NT2/D1 (cell line): ENCODE measurements at regions not wholly inside any gene's neighbourhood (a gene's known extent, or its start where the extent isn't known, plus 50 kb on each side); places are given as distances from the start of the nearest gene placed in this dataset.

ENCODE experiments used
- DNase-seq: peaks from one replicate; pipeline ENCODE4 v3.0.0-alpha.2; 2011; ENCODE audit warnings: low read depth, low spot score
- H3K27me3 ChIP-seq: 2 replicates; pipeline ENCODE4 v1.6.0; 2011; ENCODE audit warnings: mild to moderate bottlenecking; ENCODE audit not compliant: insufficient read length, insufficient read depth
- H3K36me3 ChIP-seq: 2 replicates; pipeline ENCODE4 v1.6.1; 2011; ENCODE audit warnings: mild to moderate bottlenecking, low read length, mixed read lengths; ENCODE audit not compliant: insufficient read depth, insufficient read length
- H3K4me1 ChIP-seq: 2 replicates; pipeline ENCODE4 v1.5.1; 2011; ENCODE audit not compliant: insufficient read depth, insufficient read length
- H3K4me3 ChIP-seq: 2 replicates; pipeline ENCODE4 v1.5.1; 2011; ENCODE audit warnings: low read depth; ENCODE audit not compliant: insufficient read length
- H3K9ac ChIP-seq: 2 replicates; pipeline ENCODE4 v1.6.0; 2011; ENCODE audit warnings: low read depth; ENCODE audit not compliant: insufficient read length
- H3K9me3 ChIP-seq: 2 replicates; pipeline ENCODE4 v1.5.1; 2011; ENCODE audit warnings: mild to moderate bottlenecking, low read length; ENCODE audit not compliant: insufficient read depth
- SUZ12 ChIP-seq: IDR thresholded peaks from 2 replicates; pipeline ENCODE4 v1.6.1; 2011; ENCODE audit not compliant: insufficient read length, insufficient read depth; ENCODE audit errors: extremely low read depth
- YY1 ChIP-seq: IDR thresholded peaks from 2 replicates; pipeline ENCODE4 v1.6.1; 2011; ENCODE audit not compliant: insufficient read length, insufficient read depth
- ZNF274 ChIP-seq: IDR thresholded peaks from 2 replicates; pipeline ENCODE4 v1.6.1; 2011; ENCODE audit warnings: mild to moderate bottlenecking, low read depth, low read length

DNA sequence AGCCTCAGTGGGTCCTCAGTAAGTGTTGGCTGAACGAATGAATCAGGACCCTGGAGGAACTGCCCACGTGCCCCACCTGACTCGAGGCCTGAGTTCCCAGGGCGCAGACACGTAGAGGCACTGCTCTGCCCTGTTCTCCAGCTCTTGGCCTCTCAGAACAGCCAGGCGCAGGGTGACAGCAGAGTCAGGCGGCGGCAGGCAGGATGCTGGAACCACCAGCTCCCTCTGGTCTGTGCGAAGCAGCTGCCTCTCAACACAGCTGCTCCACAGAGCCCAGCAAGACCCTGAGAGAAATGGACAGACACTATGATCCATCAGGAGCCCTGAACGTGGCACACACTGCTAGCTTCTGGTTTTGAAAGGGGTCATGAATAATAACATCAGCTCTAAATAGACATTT, 53.1 kb upstream of the BCO1 start:
- Histone ChIP-seq H3K4me1 (no peaks in the 10 kb centered on the region), H3K36me3 (no peaks in the 10 kb centered on the region), H3K27me3 (no peaks in the 10 kb centered on the region), H3K9me3 (no peaks in the 10 kb centered on the region), H3K9ac (no peak overlapping the region), H3K4me3 (no peak overlapping the region)
- no peak for DNase-seq
- no peak for TF ChIP-seq YY1
- TF ChIP-seq SUZ12, result no peak
- no peak for TF ChIP-seq ZNF274

DNA sequence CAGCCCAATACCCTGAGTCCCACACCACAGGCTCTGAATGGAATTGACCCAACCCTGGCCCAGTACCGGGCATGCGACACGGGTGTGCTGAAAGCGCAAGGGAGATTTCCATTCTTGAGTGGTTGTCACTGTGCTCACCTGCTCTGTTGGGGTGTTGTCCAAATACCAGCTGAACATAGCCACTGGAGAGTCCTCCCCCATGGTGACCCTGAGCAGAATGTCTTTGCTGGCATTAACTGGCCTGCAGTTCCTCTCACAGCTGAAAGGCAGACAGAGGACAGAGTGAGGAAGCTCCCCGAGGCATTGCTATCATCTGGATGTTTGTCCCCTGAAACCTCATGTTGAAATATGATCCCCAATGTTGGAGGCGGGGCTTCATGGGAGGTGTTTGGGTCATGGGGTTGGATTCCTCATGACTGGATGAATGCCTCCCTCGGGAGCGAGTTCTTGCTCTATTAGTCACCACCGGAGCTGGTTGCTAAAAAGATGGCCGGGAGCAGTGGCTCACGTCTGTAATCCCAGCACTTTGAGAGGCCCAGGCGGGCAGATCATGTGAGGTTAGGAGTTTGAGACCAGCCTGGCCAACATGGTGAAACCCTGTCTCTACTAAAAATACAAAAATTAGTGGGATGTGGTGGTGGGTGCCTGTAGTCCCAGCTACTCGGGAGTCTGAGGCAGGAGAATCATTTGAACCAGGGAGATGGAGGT, 57.3 kb upstream of the BCO1 start:
- peaks cover 4% of the 10 kb centered on the region for H3K36me3 ChIP-seq
- H3K9me3 ChIP-seq, result no peaks in the 10 kb centered on the region
- H3K4me3 ChIP-seq, result peak overlapping the region; percentile 37
- H3K9ac ChIP-seq, result peak overlapping the region; percentile 52
- no peaks in the 10 kb centered on the region for H3K27me3 ChIP-seq
- DNase-seq, result peak; percentile 98
- no peaks in the 10 kb centered on the region for H3K4me1 ChIP-seq
- TF ChIP-seq SUZ12 (no peak), YY1 (no peak)

DNA sequence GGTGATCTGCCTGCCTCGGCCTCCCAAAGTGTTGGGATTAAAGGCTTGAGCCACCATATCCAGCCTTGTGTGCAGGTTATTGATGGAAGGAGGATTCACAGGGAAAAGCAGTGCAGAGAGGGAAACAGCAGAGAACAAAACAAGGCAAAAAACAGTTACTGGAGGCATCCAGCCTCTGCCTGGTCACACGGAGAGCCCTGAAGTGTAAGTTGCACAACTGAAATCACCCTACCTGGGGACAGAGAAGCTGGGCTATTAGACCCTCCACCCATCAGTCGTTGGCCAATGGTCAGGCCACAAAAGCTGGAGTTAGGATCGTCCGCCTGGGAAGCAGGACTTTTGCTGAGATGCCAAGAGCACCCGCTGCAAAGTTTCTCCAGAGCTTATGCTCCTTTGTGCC, 57.9 kb upstream of the BCO1 start:
- TF ChIP-seq SUZ12 (no peak), ZNF274 (no peak), YY1 (no peak)
- no peaks in the 10 kb centered on the region for H3K4me1 ChIP-seq
- peaks cover 4% of the 10 kb centered on the region for H3K36me3 ChIP-seq
- H3K9ac ChIP-seq, result peak overlapping the region; percentile 52
- H3K9me3 ChIP-seq, result no peaks in the 10 kb centered on the region
- H3K4me3 ChIP-seq, result peak overlapping the region; percentile 37
- DNase-seq, result no peak
- H3K27me3 ChIP-seq, result no peaks in the 10 kb centered on the region

DNA sequence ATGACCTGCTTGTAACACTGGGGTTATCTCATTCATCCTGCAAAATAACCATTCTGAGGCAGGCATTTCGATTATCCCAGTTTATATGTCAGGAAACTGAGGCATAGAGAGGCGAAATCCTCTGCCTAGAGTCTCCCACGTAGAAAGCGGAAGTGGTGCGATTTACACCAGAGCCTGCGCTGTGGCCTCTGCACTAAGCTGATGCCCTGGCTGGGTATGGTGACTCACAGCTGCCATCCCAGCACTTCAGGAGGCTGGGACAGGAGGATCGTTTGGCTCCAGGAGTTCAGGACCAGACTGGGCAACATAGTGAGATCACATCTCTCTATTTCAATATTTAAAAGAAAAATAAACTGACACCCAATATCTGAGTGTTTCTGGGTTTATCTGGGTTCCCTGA, 59.3 kb upstream of the BCO1 start:
- H3K4me1 ChIP-seq, result no peaks in the 10 kb centered on the region
- DNase-seq, result no peak
- H3K27me3 ChIP-seq, result no peaks in the 10 kb centered on the region
- H3K4me3 ChIP-seq, result no peak overlapping the region
- H3K9me3 ChIP-seq, result no peaks in the 10 kb centered on the region
- TF ChIP-seq YY1 (no peak), SUZ12 (no peak), ZNF274 (no peak)
- H3K36me3 ChIP-seq, result peaks cover 7% of the 10 kb centered on the region
- H3K9ac ChIP-seq, result no peak overlapping the region

DNA sequence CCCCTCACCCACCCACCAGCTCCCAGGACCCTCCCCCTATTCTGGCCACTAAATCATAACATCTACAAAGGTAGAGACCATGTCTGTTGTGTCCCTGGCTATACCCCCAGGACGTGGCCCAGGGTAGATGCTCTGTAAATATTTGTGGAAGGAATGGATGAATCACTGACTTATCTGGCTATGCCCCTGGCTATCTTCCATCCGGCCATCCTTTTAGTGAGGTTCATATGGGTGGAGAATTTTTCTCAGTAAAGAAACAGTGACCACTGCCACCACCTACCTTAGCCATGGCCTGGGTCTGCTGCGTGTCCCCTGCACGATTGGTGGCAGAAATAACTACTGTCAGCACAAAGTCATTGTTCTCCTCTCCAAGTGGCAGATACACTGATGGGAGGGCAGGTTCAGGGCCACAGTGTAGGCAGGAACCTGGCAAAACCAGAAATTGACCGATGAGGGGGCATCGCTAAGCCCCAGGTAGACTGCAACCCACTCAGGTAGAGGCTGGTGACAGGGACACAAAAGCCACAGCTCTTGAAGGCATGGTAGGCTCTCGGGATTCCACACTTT, 63.1 kb upstream of the BCO1 start:
- Histone ChIP-seq H3K27me3 (no peaks in the 10 kb centered on the region), H3K4me1 (no peaks in the 10 kb centered on the region), H3K36me3 (peaks cover 21% of the 10 kb centered on the region), H3K9me3 (no peaks in the 10 kb centered on the region), H3K4me3 (no peak overlapping the region), H3K9ac (no peak overlapping the region)
- DNase-seq, result no peak
- TF ChIP-seq ZNF274 (no peak), SUZ12 (no peak), YY1 (no peak)

DNA sequence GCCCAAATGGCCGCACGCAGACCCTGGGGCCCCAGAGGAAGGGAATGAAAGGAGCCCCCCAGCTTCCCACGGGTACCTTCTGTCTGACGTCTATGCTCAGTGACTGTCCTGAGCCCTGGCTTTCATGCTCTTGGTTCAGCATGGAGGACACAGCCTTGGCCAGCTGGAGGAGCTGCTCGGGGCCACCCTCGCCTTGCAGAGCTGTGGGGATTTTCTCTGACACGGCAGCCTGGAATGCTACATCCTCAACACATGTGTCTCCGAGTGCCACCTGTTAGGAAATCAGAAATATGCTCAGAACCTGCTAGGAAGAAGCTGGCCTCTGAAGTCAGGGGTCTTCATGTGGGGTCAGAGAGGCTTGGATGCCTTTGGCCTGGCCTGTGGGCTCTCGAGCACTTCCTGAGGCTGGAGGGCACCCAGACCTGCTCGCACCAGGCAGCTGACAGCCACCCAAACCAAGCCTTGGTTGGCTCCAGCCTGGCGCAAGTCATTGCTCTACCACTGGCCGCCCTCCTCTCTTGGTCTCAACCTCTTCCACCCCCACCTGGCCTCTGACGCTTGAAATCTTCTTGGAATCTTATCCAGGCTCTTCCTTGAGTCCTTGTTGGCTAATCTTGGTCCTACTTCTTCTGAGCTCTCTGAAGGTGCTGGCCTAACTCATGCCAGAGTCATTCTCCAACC, 63.7 kb upstream of the BCO1 start:
- Histone ChIP-seq H3K4me3 (no peak overlapping the region), H3K9ac (no peak overlapping the region), H3K4me1 (no peaks in the 10 kb centered on the region), H3K9me3 (no peaks in the 10 kb centered on the region), H3K27me3 (no peaks in the 10 kb centered on the region), H3K36me3 (peaks cover 21% of the 10 kb centered on the region)
- no peak for DNase-seq
- TF ChIP-seq ZNF274, result no peak
- no peak for TF ChIP-seq YY1
- TF ChIP-seq SUZ12, result no peak

DNA sequence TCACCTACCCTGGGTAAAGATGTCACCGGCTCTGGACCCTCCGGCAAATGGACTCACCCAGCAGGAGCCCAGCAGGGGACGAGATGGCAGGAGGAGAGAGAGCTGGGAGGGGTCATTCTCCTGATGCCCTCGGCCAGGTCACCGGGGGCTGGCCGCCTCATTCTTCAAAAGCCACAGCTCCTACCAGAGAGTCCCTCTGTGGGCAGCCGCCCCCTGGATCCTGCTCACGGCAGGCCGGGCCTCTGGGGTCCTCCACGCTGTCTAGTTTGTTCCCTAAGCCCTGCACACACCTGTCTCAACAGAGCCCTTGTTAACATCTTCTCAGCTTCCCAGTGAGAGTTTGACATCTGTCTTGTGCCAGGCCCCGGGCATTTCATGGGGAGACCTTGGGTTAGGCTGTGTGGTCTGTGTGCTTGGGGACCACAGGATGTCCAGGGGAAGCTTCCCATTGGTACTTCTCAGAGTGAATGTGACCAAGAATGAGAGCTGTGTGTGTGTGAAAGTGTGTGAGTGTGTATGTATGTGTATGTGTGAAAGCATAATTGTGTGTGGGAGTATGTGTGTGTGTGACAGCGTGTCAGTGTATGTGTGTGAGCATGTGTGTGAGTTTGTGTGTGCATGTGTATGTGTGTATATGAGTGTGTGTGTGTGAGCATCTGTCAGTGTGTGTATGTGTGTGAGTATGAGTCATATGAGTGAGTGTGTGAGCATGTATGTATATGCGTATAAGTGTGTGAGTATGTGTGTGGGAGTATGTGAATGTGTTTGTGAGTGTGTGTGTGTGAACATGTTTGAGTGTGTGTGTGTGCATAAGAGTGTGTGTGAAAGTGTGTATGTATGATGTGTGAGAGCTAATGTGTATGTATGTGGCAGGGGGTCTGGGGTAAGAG, 65.5 kb upstream of the BCO1 start:
- Histone ChIP-seq H3K9me3 (no peaks in the 10 kb centered on the region), H3K27me3 (no peaks in the 10 kb centered on the region), H3K9ac (no peak overlapping the region), H3K4me1 (no peaks in the 10 kb centered on the region), H3K36me3 (peaks cover 21% of the 10 kb centered on the region), H3K4me3 (no peak overlapping the region)
- no peak for DNase-seq
- TF ChIP-seq SUZ12, result no peak
- TF ChIP-seq YY1, result no peak
- TF ChIP-seq ZNF274, result no peak
